DND-41 (cell line): ENCODE measurements at regions not wholly inside any gene's neighbourhood (a gene's known extent, or its start where the extent isn't known, plus 50 kb on each side); places are given as distances from the start of the nearest gene placed in this dataset.

Experiments
- ATAC-seq: fragments of 200-7000 bp; cut with Tn5 transposase; 3 replicates; pipeline ENCODE4 v1.9.1; 2021; ENCODE audit warnings: low read depth; ENCODE audit not compliant: insufficient read depth
- DNase-seq: peaks from one replicate; pipeline ENCODE4 v3.0.0-alpha.2; 2020
- H2AFZ ChIP-seq: 2 replicates; pipeline ENCODE4 v1.6.0; 2012; ENCODE audit warnings: low read depth, low read length
- H3K27ac ChIP-seq: 2 replicates; pipeline ENCODE4 v1.5.1; 2012; ENCODE audit warnings: low read length, inconsistent platforms
- H3K27me3 ChIP-seq: fragments of 200-600 bp; sonication (generic); 2 replicates; pipeline ENCODE4 v1.6.0; 2012; ENCODE audit warnings: low read length, mild to moderate bottlenecking, inconsistent platforms; ENCODE audit not compliant: insufficient read depth, poor library complexity
- H3K36me3 ChIP-seq: 2 replicates; pipeline ENCODE4 v1.5.1; 2012; ENCODE audit warnings: low read length, inconsistent platforms; ENCODE audit not compliant: insufficient read depth
- H3K4me1 ChIP-seq: 2 replicates; pipeline ENCODE4 v1.5.1; 2012; ENCODE audit warnings: mild to moderate bottlenecking, low read length; ENCODE audit not compliant: insufficient read depth
- H3K4me2 ChIP-seq: 2 replicates; pipeline ENCODE4 v1.6.0; 2012; ENCODE audit warnings: mild to moderate bottlenecking, moderate library complexity, low read length, inconsistent platforms; ENCODE audit not compliant: insufficient read depth
- H3K4me3 ChIP-seq, 2 experiments: fragments of 200-600 bp in 1 of 2; shearing (Covaris generic) in 1 of 2; 2 replicates each; pipeline ENCODE4 v1.5.1; 2012 to 2016; ENCODE audit warnings: inconsistent platforms in 2 of 2, low read length in 2 of 2, mild to moderate bottlenecking in 2 of 2, low read depth in 1 of 2, moderate library complexity in 1 of 2
- H3K79me2 ChIP-seq: 2 replicates; pipeline ENCODE4 v1.6.0; 2012; ENCODE audit warnings: low read length, inconsistent platforms; ENCODE audit not compliant: insufficient read depth
- H3K9ac ChIP-seq: 2 replicates; pipeline ENCODE4 v1.6.0; 2012; ENCODE audit warnings: low read depth, mild to moderate bottlenecking, inconsistent platforms, low read length, moderate library complexity
- H3K9me3 ChIP-seq: 2 replicates; pipeline ENCODE4 v1.5.1; 2012; ENCODE audit warnings: low read length, moderate library complexity, mild to moderate bottlenecking, inconsistent platforms; ENCODE audit not compliant: insufficient read depth, severe bottlenecking
- H4K20me1 ChIP-seq: 2 replicates; pipeline ENCODE4 v1.6.0; 2012; ENCODE audit warnings: low read length; ENCODE audit not compliant: insufficient read depth
- CTCF ChIP-seq: IDR thresholded peaks from 2 replicates; pipeline ENCODE4 v1.5.1; 2012; ENCODE audit warnings: borderline replicate concordance, low read length, moderate library complexity, mild to moderate bottlenecking; ENCODE audit not compliant: poor library complexity, severe bottlenecking; ENCODE audit errors: extremely low read depth
- EZH2 ChIP-seq: IDR thresholded peaks from 3 replicates; pipeline ENCODE4 v1.6.1; 2012; ENCODE audit warnings: borderline replicate concordance, low read depth, mild to moderate bottlenecking, moderate library complexity, low read length, inconsistent platforms; ENCODE audit not compliant: severe bottlenecking

GRCh38 chr9:120153258-120153657, 426.7 kb downstream of the CDK5RAP2 start:
- H3K4me2 ChIP-seq = no peak overlapping the region
- ATAC-seq = no peak
- H2AFZ ChIP-seq = no peak overlapping the region
- no peak for DNase-seq
- H4K20me1 ChIP-seq = no peaks in the 10 kb centered on the region
- H3K27ac ChIP-seq = no peak overlapping the region
- H3K4me3 ChIP-seq = no peak overlapping the region
- no peaks in the 10 kb centered on the region for H3K27me3 ChIP-seq
- no peak overlapping the region for H3K9ac ChIP-seq
- no peaks in the 10 kb centered on the region for H3K9me3 ChIP-seq
- TF ChIP-seq CTCF = no peak
- no peak for TF ChIP-seq EZH2
- H3K36me3 ChIP-seq = no peaks in the 10 kb centered on the region
- no peaks in the 10 kb centered on the region for H3K79me2 ChIP-seq
- H3K4me1 ChIP-seq = no peaks in the 10 kb centered on the region

GRCh38 chr9:120152295-120152694, 427.7 kb downstream of the CDK5RAP2 start:
- Histone ChIP-seq H3K27ac (no peak overlapping the region), H3K27me3 (no peaks in the 10 kb centered on the region), H2AFZ (no peak overlapping the region), H3K9ac (no peak overlapping the region), H3K4me3 (no peak overlapping the region), H4K20me1 (no peaks in the 10 kb centered on the region), H3K4me2 (no peak overlapping the region), H3K4me1 (no peaks in the 10 kb centered on the region), H3K9me3 (no peaks in the 10 kb centered on the region), H3K79me2 (no peaks in the 10 kb centered on the region), H3K36me3 (no peaks in the 10 kb centered on the region)
- ATAC-seq (no peak), DNase-seq (no peak)
- no peak for TF ChIP-seq EZH2
- no peak for TF ChIP-seq CTCF

GRCh38 chr9:120151806-120152205, 428.2 kb downstream of the CDK5RAP2 start:
- Histone ChIP-seq H4K20me1 (no peaks in the 10 kb centered on the region), H3K79me2 (no peaks in the 10 kb centered on the region), H3K36me3 (no peaks in the 10 kb centered on the region), H3K4me1 (no peaks in the 10 kb centered on the region), H3K27ac (no peak overlapping the region), H3K9me3 (no peaks in the 10 kb centered on the region), H3K27me3 (no peaks in the 10 kb centered on the region), H3K4me2 (no peak overlapping the region), H3K9ac (no peak overlapping the region), H3K4me3 (no peak overlapping the region), H2AFZ (no peak overlapping the region)
- DNase-seq (no peak), ATAC-seq (no peak)
- TF ChIP-seq CTCF (no peak), EZH2 (no peak)

GRCh38 chr9:120151149-120151548, 428.8 kb downstream of the CDK5RAP2 start:
- no peak for TF ChIP-seq CTCF
- TF ChIP-seq EZH2 = no peak
- H3K27me3 ChIP-seq = no peaks in the 10 kb centered on the region
- no peaks in the 10 kb centered on the region for H3K4me1 ChIP-seq
- H3K79me2 ChIP-seq = no peaks in the 10 kb centered on the region
- ATAC-seq = no peak
- DNase-seq = no peak
- no peak overlapping the region for H3K4me2 ChIP-seq
- H3K9ac ChIP-seq = no peak overlapping the region
- no peak overlapping the region for H2AFZ ChIP-seq
- H3K36me3 ChIP-seq = no peaks in the 10 kb centered on the region
- no peaks in the 10 kb centered on the region for H4K20me1 ChIP-seq
- no peak overlapping the region for H3K27ac ChIP-seq
- H3K4me3 ChIP-seq = no peak overlapping the region
- no peaks in the 10 kb centered on the region for H3K9me3 ChIP-seq
